Endothelial cell of umbilical vein (primary cell): ENCODE measurements at regions not wholly inside any gene's neighbourhood (a gene's known extent, or its start where the extent isn't known, plus 50 kb on each side); places are given as distances from the start of the nearest gene placed in this dataset.

Experiments used
- BruUV-seq: library from RNA; stranded (reverse); fragments of 400-500 nt; replicated peaks from 2 replicates; lab custom pipeline; 2021; lab: Mats Ljungman, UMichigan
- CTCF ChIA-PET: fragments of 300-600, 350-600 bp; sonication (Branson Sonifier 250); formaldehyde crosslinking; loops from one replicate; lab custom pipeline; 2021; ENCODE audit warnings: antibody characterized with exemption, inconsistent platforms; lab: Charles Lee
- POLR2A ChIA-PET: fragments of 300-600, 350-600 bp; sonication (Branson Sonifier 250); formaldehyde crosslinking; loops from one replicate; lab custom pipeline; 2021; ENCODE audit warnings: antibody characterized with exemption, inconsistent platforms; lab: Charles Lee
- DNase-seq: peaks from one replicate; pipeline ENCODE4 v3.0.0-alpha.2; 2011; ENCODE audit warnings: low read depth, low spot score
- FAIRE-seq: peaks from 2 replicates; lab custom pipeline; 2011; peaks lifted over from hg19 to GRCh38; lab: Jason Lieb, UNC
- H2AFZ ChIP-seq: 2 replicates; pipeline ENCODE4 v1.6.0; 2012; ENCODE audit warnings: low read depth, low read length, control low read depth, inconsistent platforms
- H3K27ac ChIP-seq: 2 replicates; pipeline ENCODE4 v1.5.1; 2011; ENCODE audit warnings: low read depth, mild to moderate bottlenecking, control low read depth, low read length, moderate library complexity; ENCODE audit not compliant: insufficient read depth
- H3K27me3 ChIP-seq, 2 experiments: 2 replicates each; pipeline versions ENCODE4 v1.6.0 to v1.6.1; 2011; ENCODE audit warnings: low read length in 2 of 2, mixed read lengths in 1 of 2; ENCODE audit not compliant: control insufficient read depth in 2 of 2, insufficient read depth in 2 of 2
- H3K36me3 ChIP-seq, 2 experiments: 2 replicates in 1 of 2; 3 replicates in 1 of 2; pipeline ENCODE4 v1.5.1; 2011; ENCODE audit warnings: low read length in 2 of 2, mild to moderate bottlenecking in 1 of 2, moderate library complexity in 1 of 2; ENCODE audit not compliant: control insufficient read depth in 2 of 2, insufficient read depth in 2 of 2; ENCODE audit errors: extremely low read depth in 1 of 2
- H3K4me1 ChIP-seq: 3 replicates; pipeline ENCODE4 v1.5.1; 2011; ENCODE audit warnings: mild to moderate bottlenecking, low read length; ENCODE audit not compliant: control insufficient read depth, insufficient read depth; ENCODE audit errors: extremely low read depth
- H3K4me2 ChIP-seq: 2 replicates; pipeline ENCODE4 v1.6.1; 2011; ENCODE audit warnings: low read length, control low read depth, mixed read lengths; ENCODE audit not compliant: insufficient read depth
- H3K4me3 ChIP-seq, 3 experiments: fragments of 200-600 bp in 1 of 3; sonication (generic), shearing (Covaris generic) in 1 of 3; replicated peaks in 1 of 3; 2 replicates each; pipeline ENCODE4 v1.5.1; 2011 to 2016; ENCODE audit warnings: control low read depth in 3 of 3, low read length in 3 of 3, mild to moderate bottlenecking in 2 of 3, inconsistent platforms in 1 of 3, low read depth in 1 of 3, moderate library complexity in 1 of 3; ENCODE audit not compliant: insufficient read depth in 1 of 3
- H3K79me2 ChIP-seq: 2 replicates; pipeline ENCODE4 v1.6.0; 2012; ENCODE audit warnings: low read length, inconsistent platforms; ENCODE audit not compliant: control insufficient read depth, insufficient read depth
- H3K9ac ChIP-seq: replicated peaks from 2 replicates; pipeline ENCODE3; 2011; ENCODE audit warnings: low read length, control low read depth; ENCODE audit not compliant: insufficient read depth; ENCODE audit errors: extremely low read depth
- H3K9me1 ChIP-seq: replicated peaks from 3 replicates; pipeline ENCODE4 v1.6.0; 2011; ENCODE audit warnings: mild to moderate bottlenecking, low read length; ENCODE audit not compliant: control insufficient read depth, insufficient read depth; ENCODE audit errors: extremely low read depth
- H3K9me3 ChIP-seq: replicated peaks from 2 replicates; pipeline ENCODE4 v1.5.1; 2012; ENCODE audit warnings: low read length, inconsistent platforms; ENCODE audit not compliant: control insufficient read depth, insufficient read depth
- H4K20me1 ChIP-seq: replicated peaks from 2 replicates; pipeline ENCODE3; 2011; ENCODE audit warnings: mild to moderate bottlenecking, low read length; ENCODE audit not compliant: control insufficient read depth, insufficient read depth; ENCODE audit errors: extremely low read depth
- EZH2 ChIP-seq: IDR thresholded peaks from 2 replicates; pipeline ENCODE4 v1.6.1; 2012; ENCODE audit warnings: borderline replicate concordance, low read depth, mild to moderate bottlenecking, moderate library complexity, low read length, inconsistent platforms; ENCODE audit not compliant: severe bottlenecking
- FOS ChIP-seq: IDR thresholded peaks from 2 replicates; pipeline ENCODE4 v1.6.1; 2011; ENCODE audit warnings: mild to moderate bottlenecking, low read length, moderate library complexity, borderline replicate concordance; ENCODE audit not compliant: insufficient read depth
- GATA2 ChIP-seq: IDR thresholded peaks from 2 replicates; pipeline ENCODE4 v1.7.0; 2011; ENCODE audit warnings: low read depth, mild to moderate bottlenecking, moderate library complexity, mixed read lengths, low read length; ENCODE audit not compliant: insufficient read length, insufficient read depth
- JUN ChIP-seq: IDR thresholded peaks from 2 replicates; pipeline ENCODE4 v1.6.1; 2011; ENCODE audit warnings: borderline replicate concordance, low read depth; ENCODE audit not compliant: insufficient read length, insufficient read depth
- MYC ChIP-seq: IDR thresholded peaks from one replicate; pipeline ENCODE4 v1.6.1; 2011; ENCODE audit warnings: mild to moderate bottlenecking, low read depth, low read length
- POLR2A ChIP-seq: IDR thresholded peaks from 2 replicates; pipeline ENCODE4 v1.6.1; 2012; ENCODE audit warnings: low read depth, mild to moderate bottlenecking, control low read depth, low read length
- POLR2AphosphoS5 ChIP-seq: IDR thresholded peaks from 2 replicates; pipeline ENCODE4 v1.6.1; 2012; ENCODE audit warnings: low read depth, mild to moderate bottlenecking, control low read depth, low read length, moderate library complexity; ENCODE audit not compliant: insufficient read depth
- dilution Hi-C: fragments of 300-500 bp; cut with MboI; formaldehyde crosslinking; loops from one replicate; pipeline ENCODE4 v1.15.0; 2019; ENCODE audit warnings: low sequenced_read_pairs; ENCODE audit not compliant: extremely low pct_ligation_motif_present
- intact Hi-C: fragments of 100-400 bp; cut with micrococcal nuclease; formaldehyde crosslinking; loops from one replicate; pipeline ENCODE4 v1.10.0; 2022
- TF ChIP-seq, protein P1 (sequence below): IDR thresholded peaks from 2 replicates; pipeline ENCODE4 v1.6.1; 2011; ENCODE audit not compliant: insufficient read depth, insufficient read length
- TF ChIP-seq, protein P2 (sequence below), 2 donors: IDR thresholded peaks; 1 replicate in 1 of 2; 2 replicates in 1 of 2; pipeline ENCODE4 v1.5.1; 2011; ENCODE audit warnings: low read length in 2 of 2, mild to moderate bottlenecking in 2 of 2, moderate library complexity in 2 of 2, control low read depth in 1 of 2, inconsistent platforms in 1 of 2, low read depth in 1 of 2; ENCODE audit not compliant: insufficient read depth in 1 of 2; ENCODE audit errors: extremely low read depth in 1 of 2

DNA sequence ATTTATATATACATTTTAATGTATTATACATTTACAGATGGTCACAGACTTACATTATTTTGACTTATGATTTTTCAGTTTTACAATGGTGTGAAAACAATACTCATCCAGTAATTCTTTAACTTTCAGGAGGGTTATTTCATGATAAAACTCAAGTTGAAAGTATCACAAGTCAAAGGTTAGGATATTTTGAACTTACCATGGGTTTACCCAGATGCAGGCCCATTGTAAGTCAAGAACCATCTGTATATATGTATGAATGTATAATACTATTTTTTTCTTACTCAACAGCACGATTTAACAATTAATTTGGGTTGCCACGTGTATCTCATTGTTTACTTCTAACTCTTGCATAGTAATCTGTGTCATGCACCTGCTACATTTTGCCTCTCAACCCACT lies 1002.0 kb downstream of the OTOL1 start:
- no peaks in the 10 kb centered on the region for H3K4me1 ChIP-seq
- dilution Hi-C loops (no loop called here), intact Hi-C loops (no loop called here)
- H3K79me2 ChIP-seq: no peaks in the 10 kb centered on the region
- DNase-seq: no peak
- H4K20me1 ChIP-seq: no peaks in the 10 kb centered on the region
- no peak overlapping the region for H3K4me2 ChIP-seq
- H2AFZ ChIP-seq: no peak overlapping the region
- TF ChIP-seq, protein P1, sequence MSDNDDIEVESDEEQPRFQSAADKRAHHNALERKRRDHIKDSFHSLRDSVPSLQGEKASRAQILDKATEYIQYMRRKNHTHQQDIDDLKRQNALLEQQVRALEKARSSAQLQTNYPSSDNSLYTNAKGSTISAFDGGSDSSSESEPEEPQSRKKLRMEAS: no peak
- TF ChIP-seq EZH2: no peak
- TF ChIP-seq JUN: no peak
- TF ChIP-seq FOS: no peak
- TF ChIP-seq MYC: no peak
- TF ChIP-seq POLR2A: no peak
- TF ChIP-seq POLR2AphosphoS5: no peak
- no peak for TF ChIP-seq GATA2
- TF ChIP-seq, protein P2, sequence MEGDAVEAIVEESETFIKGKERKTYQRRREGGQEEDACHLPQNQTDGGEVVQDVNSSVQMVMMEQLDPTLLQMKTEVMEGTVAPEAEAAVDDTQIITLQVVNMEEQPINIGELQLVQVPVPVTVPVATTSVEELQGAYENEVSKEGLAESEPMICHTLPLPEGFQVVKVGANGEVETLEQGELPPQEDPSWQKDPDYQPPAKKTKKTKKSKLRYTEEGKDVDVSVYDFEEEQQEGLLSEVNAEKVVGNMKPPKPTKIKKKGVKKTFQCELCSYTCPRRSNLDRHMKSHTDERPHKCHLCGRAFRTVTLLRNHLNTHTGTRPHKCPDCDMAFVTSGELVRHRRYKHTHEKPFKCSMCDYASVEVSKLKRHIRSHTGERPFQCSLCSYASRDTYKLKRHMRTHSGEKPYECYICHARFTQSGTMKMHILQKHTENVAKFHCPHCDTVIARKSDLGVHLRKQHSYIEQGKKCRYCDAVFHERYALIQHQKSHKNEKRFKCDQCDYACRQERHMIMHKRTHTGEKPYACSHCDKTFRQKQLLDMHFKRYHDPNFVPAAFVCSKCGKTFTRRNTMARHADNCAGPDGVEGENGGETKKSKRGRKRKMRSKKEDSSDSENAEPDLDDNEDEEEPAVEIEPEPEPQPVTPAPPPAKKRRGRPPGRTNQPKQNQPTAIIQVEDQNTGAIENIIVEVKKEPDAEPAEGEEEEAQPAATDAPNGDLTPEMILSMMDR (IDR thresholded peaks at IDR 0.05; ENCODE audit: extremely low read depth in 1 of 2, insufficient read depth in 1 of 2, low read depth in 1 of 2, low read length in 2 of 2): no peak
- ChIA-PET POLR2A (no interaction called here), CTCF (no interaction called here)
- H3K36me3 ChIP-seq: no peaks in the 10 kb centered on the region
- peaks cover 2% of the 10 kb centered on the region for H3K9me3 ChIP-seq
- no peak overlapping the region for H3K27ac ChIP-seq
- H3K9me1 ChIP-seq: no peaks in the 10 kb centered on the region
- no peaks in the 10 kb centered on the region for H3K27me3 ChIP-seq
- no peak for FAIRE-seq
- BruUV-seq: no TSS peak
- H3K9ac ChIP-seq: no peak overlapping the region
- no peak overlapping the region for H3K4me3 ChIP-seq
